ENCODE measurements at regions not wholly inside any gene's neighbourhood (a gene's known extent, or its start where the extent isn't known, plus 50 kb on each side); places are given as distances from the start of the nearest gene placed in this dataset.
"Not testable (repeated sequence)": the region's sequence is repeated elsewhere in the genome, so short reads cannot be mapped to it uniquely, and the experiment has no call there.

DNA sequence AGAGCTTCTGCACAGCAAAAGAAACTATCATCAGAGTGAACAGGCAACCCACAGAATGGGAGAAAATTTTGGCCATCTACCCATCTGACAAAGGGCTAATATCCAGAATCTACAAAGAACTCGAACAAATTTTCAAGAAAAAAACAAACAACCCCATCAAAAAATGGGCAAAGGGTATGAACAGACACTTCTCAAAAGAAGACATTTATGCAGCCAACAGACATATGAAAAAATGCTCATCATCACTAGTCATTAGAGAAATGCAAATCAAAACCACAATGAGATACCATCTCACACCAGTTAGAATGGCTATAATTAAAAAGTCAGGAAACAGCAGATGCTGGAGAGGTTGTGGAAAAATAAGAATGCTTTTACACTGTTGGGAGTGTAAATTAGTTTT lies 340.6 kb downstream of the TFAP2B start:
- TF ChIP-seq EZH2 (IDR thresholded peaks at IDR 0.05; ENCODE audit: low read length, missing control alignments), result not testable (repeated sequence)
- TF ChIP-seq, protein P1, sequence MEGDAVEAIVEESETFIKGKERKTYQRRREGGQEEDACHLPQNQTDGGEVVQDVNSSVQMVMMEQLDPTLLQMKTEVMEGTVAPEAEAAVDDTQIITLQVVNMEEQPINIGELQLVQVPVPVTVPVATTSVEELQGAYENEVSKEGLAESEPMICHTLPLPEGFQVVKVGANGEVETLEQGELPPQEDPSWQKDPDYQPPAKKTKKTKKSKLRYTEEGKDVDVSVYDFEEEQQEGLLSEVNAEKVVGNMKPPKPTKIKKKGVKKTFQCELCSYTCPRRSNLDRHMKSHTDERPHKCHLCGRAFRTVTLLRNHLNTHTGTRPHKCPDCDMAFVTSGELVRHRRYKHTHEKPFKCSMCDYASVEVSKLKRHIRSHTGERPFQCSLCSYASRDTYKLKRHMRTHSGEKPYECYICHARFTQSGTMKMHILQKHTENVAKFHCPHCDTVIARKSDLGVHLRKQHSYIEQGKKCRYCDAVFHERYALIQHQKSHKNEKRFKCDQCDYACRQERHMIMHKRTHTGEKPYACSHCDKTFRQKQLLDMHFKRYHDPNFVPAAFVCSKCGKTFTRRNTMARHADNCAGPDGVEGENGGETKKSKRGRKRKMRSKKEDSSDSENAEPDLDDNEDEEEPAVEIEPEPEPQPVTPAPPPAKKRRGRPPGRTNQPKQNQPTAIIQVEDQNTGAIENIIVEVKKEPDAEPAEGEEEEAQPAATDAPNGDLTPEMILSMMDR (conservative IDR thresholded peaks at IDR 0.05 in 1 of 2, IDR thresholded peaks at IDR 0.05 in 1 of 2; ENCODE audit: low read depth in 1 of 2, low read length in 2 of 2), result not testable (repeated sequence)
